MM.1S (cell line): ENCODE measurements at regions not wholly inside any gene's neighbourhood (a gene's known extent, or its start where the extent isn't known, plus 50 kb on each side); places are given as distances from the start of the nearest gene placed in this dataset.
"Not testable (repeated sequence)": the region's sequence is repeated elsewhere in the genome, so short reads cannot be mapped to it uniquely, and the experiment has no call there.

Experiments used
- CTCF ChIP-seq: fragments of 300-600 bp; sonication (generic); IDR thresholded peaks from 2 replicates; pipeline ENCODE4 v1.5.1; 2016; ENCODE audit warnings: antibody characterized with exemption, low read length, mixed read lengths
- EZH2 ChIP-seq: fragments of 300-600 bp; sonication (generic); optimal IDR thresholded peaks from 2 replicates; pipeline ENCODE3; 2017; ENCODE audit warnings: low read depth, mild to moderate bottlenecking, antibody characterized with exemption, low read length, mixed read lengths
- EZH2phosphoT487 ChIP-seq: fragments of 300-600 bp; sonication (generic); IDR thresholded peaks from 2 replicates; pipeline ENCODE4 v1.6.1; 2018; ENCODE audit warnings: antibody characterized with exemption, low read length

GRCh38 chr10:3653303-3653702 is 131.7 kb downstream of the KLF6 start:
- TF ChIP-seq CTCF, EZH2phosphoT487, EZH2: not testable (repeated sequence)
